ENCODE measurements at regions not wholly inside any gene's neighbourhood (a gene's known extent, or its start where the extent isn't known, plus 50 kb on each side); places are given as distances from the start of the nearest gene placed in this dataset.

DNA sequence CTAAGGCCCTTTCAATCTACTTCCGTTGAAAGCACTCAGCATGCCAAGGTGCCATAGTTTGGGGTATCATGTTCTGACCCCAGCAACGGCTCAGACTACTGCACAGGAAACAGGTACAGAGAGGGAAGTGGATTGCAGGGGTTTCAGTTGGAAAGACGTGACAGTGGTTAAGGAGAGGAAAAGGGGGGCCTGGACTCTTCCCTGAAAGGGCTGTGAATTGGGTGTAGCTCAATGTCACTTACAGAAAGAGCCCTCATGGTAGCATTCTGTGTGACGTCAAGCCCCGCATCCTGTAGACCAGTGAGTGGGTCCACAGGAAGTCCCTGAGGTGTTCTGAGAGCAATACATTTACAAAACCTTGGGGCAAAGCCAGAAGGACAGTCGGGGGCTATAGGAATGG is 121.5 kb upstream of the GYPC start:
- Histone ChIP-seq H2AFZ (ENCODE audit: insufficient read depth, low read depth, low read length, poor library complexity, severe bottlenecking) (no peak overlapping the region), H3K36me3 (replicated peaks in 1 of 2; ENCODE audit: control extremely low read depth in 1 of 2, control insufficient read depth in 1 of 2, extremely low read depth in 1 of 2, insufficient read depth in 2 of 2, low read length in 1 of 2) (no peaks in the 10 kb centered on the region), H3K79me2 (ENCODE audit: control insufficient read depth, insufficient read depth, low read length) (no peaks in the 10 kb centered on the region), H3K4me3 (ENCODE audit: control extremely low read depth in 1 of 5, extremely low read depth in 1 of 5, insufficient read depth in 1 of 5, low read depth in 2 of 5, low read length in 4 of 5) (no peak overlapping the region), H4K20me1 (ENCODE audit: control insufficient read depth, insufficient read depth, low read length, poor library complexity, severe bottlenecking) (no peaks in the 10 kb centered on the region), H3K27ac (ENCODE audit: low read length in 2 of 2) (no peak overlapping the region), H3K4me1 (ENCODE audit: control insufficient read depth in 2 of 2, insufficient read depth in 2 of 2, low read length in 2 of 2) (no peaks in the 10 kb centered on the region), H3K4me2 (replicated peaks; ENCODE audit: low read depth, low read length, poor library complexity, severe bottlenecking) (no peak overlapping the region), H3K9me3 (ENCODE audit: control extremely low read depth in 1 of 3, control insufficient read depth in 2 of 3, insufficient read depth in 1 of 3, low read length in 2 of 3) (no peaks in the 10 kb centered on the region), H3K9ac (ENCODE audit: low read length) (no peak overlapping the region), H3K27me3 (replicated peaks in 1 of 4; ENCODE audit: control extremely low read depth in 1 of 4, control insufficient read depth in 3 of 4, insufficient read depth in 4 of 4, low read length in 3 of 4) (peaks cover 0 to 5% (median 0%) of the 10 kb centered on the region in 4 experiments)
- peaks cover 29% of the 10 kb centered on the region for H3K27me3 Mint-ChIP-seq
- no peak for TF ChIP-seq EZH2 (IDR thresholded peaks at IDR 0.05; ENCODE audit: borderline replicate concordance, insufficient read depth, low read depth, low read length, poor library complexity, severe bottlenecking)
- TF ChIP-seq, protein P1, sequence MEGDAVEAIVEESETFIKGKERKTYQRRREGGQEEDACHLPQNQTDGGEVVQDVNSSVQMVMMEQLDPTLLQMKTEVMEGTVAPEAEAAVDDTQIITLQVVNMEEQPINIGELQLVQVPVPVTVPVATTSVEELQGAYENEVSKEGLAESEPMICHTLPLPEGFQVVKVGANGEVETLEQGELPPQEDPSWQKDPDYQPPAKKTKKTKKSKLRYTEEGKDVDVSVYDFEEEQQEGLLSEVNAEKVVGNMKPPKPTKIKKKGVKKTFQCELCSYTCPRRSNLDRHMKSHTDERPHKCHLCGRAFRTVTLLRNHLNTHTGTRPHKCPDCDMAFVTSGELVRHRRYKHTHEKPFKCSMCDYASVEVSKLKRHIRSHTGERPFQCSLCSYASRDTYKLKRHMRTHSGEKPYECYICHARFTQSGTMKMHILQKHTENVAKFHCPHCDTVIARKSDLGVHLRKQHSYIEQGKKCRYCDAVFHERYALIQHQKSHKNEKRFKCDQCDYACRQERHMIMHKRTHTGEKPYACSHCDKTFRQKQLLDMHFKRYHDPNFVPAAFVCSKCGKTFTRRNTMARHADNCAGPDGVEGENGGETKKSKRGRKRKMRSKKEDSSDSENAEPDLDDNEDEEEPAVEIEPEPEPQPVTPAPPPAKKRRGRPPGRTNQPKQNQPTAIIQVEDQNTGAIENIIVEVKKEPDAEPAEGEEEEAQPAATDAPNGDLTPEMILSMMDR (IDR thresholded peaks at IDR 0.05) = no peak
- no peak overlapping the region for H3K4me3 Mint-ChIP-seq
- ChIA-PET CTCF (no interaction called here), POLR2A (no interaction called here)
- H3K27ac Mint-ChIP-seq = no peak overlapping the region
- ATAC-seq (ENCODE audit: low read depth) (no peak), DNase-seq (no peak)
- no peaks in the 10 kb centered on the region for H3K4me1 Mint-ChIP-seq
- intact Hi-C loops (cut with micrococcal nuclease) = no loop called here
- H3K9me3 Mint-ChIP-seq (ENCODE audit: insufficient read depth) = no peaks in the 10 kb centered on the region
- 15% methylated on average over 4 of the region's 6 CpGs for WGBS (ENCODE audit: insufficient coverage)

DNA sequence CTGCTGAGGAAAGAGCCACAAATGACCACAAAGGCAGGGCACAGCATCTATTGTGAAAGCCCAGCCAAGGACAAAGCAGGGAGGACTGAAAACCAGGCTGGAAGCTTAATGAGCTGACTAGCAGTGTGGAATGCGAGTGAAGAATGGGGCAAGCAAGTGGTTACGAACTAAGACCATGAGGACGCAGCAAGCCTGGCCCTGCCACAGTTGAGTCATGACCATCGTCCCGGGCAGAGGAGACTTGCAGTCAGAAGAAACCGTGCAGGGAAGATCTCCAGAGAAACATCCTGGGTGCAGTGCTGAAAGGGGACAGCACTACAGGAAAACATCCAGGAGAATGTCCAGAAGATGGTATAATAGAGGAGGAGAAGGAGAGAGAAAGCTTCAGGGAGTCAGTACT is 120.5 kb upstream of the GYPC start:
- intact Hi-C loops (cut with micrococcal nuclease) = no loop called here
- Mint-ChIP-seq H3K9me3 (ENCODE audit: insufficient read depth) (no peaks in the 10 kb centered on the region), H3K4me1 (no peaks in the 10 kb centered on the region), H3K27me3 (peaks cover 31% of the 10 kb centered on the region), H3K27ac (no peak overlapping the region), H3K4me3 (no peak overlapping the region)
- Histone ChIP-seq H3K4me3 (ENCODE audit: control extremely low read depth in 1 of 5, extremely low read depth in 1 of 5, insufficient read depth in 1 of 5, low read depth in 2 of 5, low read length in 4 of 5) (no peak overlapping the region), H3K4me2 (replicated peaks; ENCODE audit: low read depth, low read length, poor library complexity, severe bottlenecking) (no peak overlapping the region), H2AFZ (ENCODE audit: insufficient read depth, low read depth, low read length, poor library complexity, severe bottlenecking) (no peak overlapping the region), H3K79me2 (ENCODE audit: control insufficient read depth, insufficient read depth, low read length) (no peaks in the 10 kb centered on the region), H3K9me3 (ENCODE audit: control extremely low read depth in 1 of 3, control insufficient read depth in 2 of 3, insufficient read depth in 1 of 3, low read length in 2 of 3) (no peaks in the 10 kb centered on the region), H3K27me3 (replicated peaks in 1 of 4; ENCODE audit: control extremely low read depth in 1 of 4, control insufficient read depth in 3 of 4, insufficient read depth in 4 of 4, low read length in 3 of 4) (peaks cover 0 to 5% (median 0%) of the 10 kb centered on the region in 4 experiments), H3K27ac (ENCODE audit: low read length in 2 of 2) (no peak overlapping the region), H3K9ac (ENCODE audit: low read length) (no peak overlapping the region), H4K20me1 (ENCODE audit: control insufficient read depth, insufficient read depth, low read length, poor library complexity, severe bottlenecking) (no peaks in the 10 kb centered on the region), H3K4me1 (ENCODE audit: control insufficient read depth in 2 of 2, insufficient read depth in 2 of 2, low read length in 2 of 2) (no peaks in the 10 kb centered on the region), H3K36me3 (replicated peaks in 1 of 2; ENCODE audit: control extremely low read depth in 1 of 2, control insufficient read depth in 1 of 2, extremely low read depth in 1 of 2, insufficient read depth in 2 of 2, low read length in 1 of 2) (no peaks in the 10 kb centered on the region)
- TF ChIP-seq, protein P1 (IDR thresholded peaks at IDR 0.05) = no peak
- TF ChIP-seq EZH2 (IDR thresholded peaks at IDR 0.05; ENCODE audit: borderline replicate concordance, insufficient read depth, low read depth, low read length, poor library complexity, severe bottlenecking) = no peak
- CTCF ChIA-PET = interaction anchor here (1.3 kb wide), 1 partner anchor 7 kb away, joined by 4 read pairs; no protein-coding TSS in a partner anchor
- 95% methylated on average over 6 of the region's 6 CpGs for WGBS (ENCODE audit: insufficient coverage)
- ATAC-seq (ENCODE audit: low read depth) (no peak), DNase-seq (no peak)
- POLR2A ChIA-PET = no interaction called here
